COLO668 (cell line): ENCODE measurements at regions not wholly inside any gene's neighbourhood (a gene's known extent, or its start where the extent isn't known, plus 50 kb on each side); places are given as distances from the start of the nearest gene placed in this dataset.
A peak's percentile ranks its signal among the peaks of the same experiment; 100 is the strongest.

Source experiments
- DNase-seq: peaks from one replicate; lab custom pipeline; 2025; ENCODE audit not compliant: unreplicated experiment; lab: John Stamatoyannopoulos, UW

- DNase-seq = no peak
These were observed 194.5 kb downstream of the PSAT1 start for GRCh38 chr9:78491402-78491801.

GRCh38 chr9:78493166-78493742, 196.3 kb downstream of the PSAT1 start:
- DNase-seq = no peak

GRCh38 chr9:78502566-78502965, 205.6 kb downstream of the PSAT1 start:
- no peak for DNase-seq

GRCh38 chr9:78505546-78505945, 208.6 kb downstream of the PSAT1 start:
- DNase-seq = no peak

- DNase-seq = no peak
These were observed 210.1 kb downstream of the PSAT1 start for GRCh38 chr9:78507037-78507436.

GRCh38 chr9:78510035-78510434, 213.1 kb downstream of the PSAT1 start:
- DNase-seq = no peak

GRCh38 chr9:78515108-78515507, 218.2 kb downstream of the PSAT1 start:
- DNase-seq = no peak

- DNase-seq = no peak
These were observed 222.9 kb downstream of the PSAT1 start for GRCh38 chr9:78519786-78520185.

GRCh38 chr9:78521680-78522079, 224.8 kb downstream of the PSAT1 start:
- no peak for DNase-seq

- no peak for DNase-seq
These were observed 229.1 kb downstream of the PSAT1 start for GRCh38 chr9:78525986-78526560.

GRCh38 chr9:78533500-78533899, 236.6 kb downstream of the PSAT1 start:
- no peak for DNase-seq

GRCh38 chr9:78539188-78539587, 242.3 kb downstream of the PSAT1 start:
- no peak for DNase-seq

GRCh38 chr9:78539904-78540303, 243.0 kb downstream of the PSAT1 start:
- peak; percentile 72 for DNase-seq

- peak; percentile 61 for DNase-seq
These were observed 245.0 kb downstream of the PSAT1 start for GRCh38 chr9:78541868-78542443.

GRCh38 chr9:78542491-78543181, 245.7 kb downstream of the PSAT1 start:
- DNase-seq = peak; percentile 72

- no peak for DNase-seq
These were observed 246.4 kb downstream of the PSAT1 start for GRCh38 chr9:78543353-78543752.

- DNase-seq = no peak
These were observed 247.3 kb downstream of the PSAT1 start for GRCh38 chr9:78544230-78544629.

GRCh38 chr9:78547831-78548230, 250.9 kb downstream of the PSAT1 start:
- DNase-seq = no peak

GRCh38 chr9:78548670-78549069, 251.7 kb downstream of the PSAT1 start:
- no peak for DNase-seq

- no peak for DNase-seq
These were observed 252.8 kb downstream of the PSAT1 start for GRCh38 chr9:78549711-78550110.

GRCh38 chr9:78552802-78553201, 255.9 kb downstream of the PSAT1 start:
- DNase-seq = no peak

- DNase-seq = no peak
These were observed 260.6 kb downstream of the PSAT1 start for GRCh38 chr9:78557540-78557939.
